C4-2B (cell line): ENCODE measurements at regions not wholly inside any gene's neighbourhood (a gene's known extent, or its start where the extent isn't known, plus 50 kb on each side); places are given as distances from the start of the nearest gene placed in this dataset.
A peak's percentile ranks its signal among the peaks of the same experiment; 100 is the strongest.

ENCODE experiments used
- H3K27ac ChIP-seq: fragments of 450-650 bp; 2 replicates; pipeline ENCODE4 v1.5.1; 2017
- ZFX ChIP-seq: fragments of 450-650 bp; IDR thresholded peaks from 2 replicates; pipeline ENCODE4 v1.6.1; 2017
- TF ChIP-seq, protein P1 (sequence below): fragments of 450-650 bp; conservative IDR thresholded peaks from 2 replicates; pipeline ENCODE4 v1.5.1; 2017; ENCODE audit warnings: mild to moderate bottlenecking

DNA sequence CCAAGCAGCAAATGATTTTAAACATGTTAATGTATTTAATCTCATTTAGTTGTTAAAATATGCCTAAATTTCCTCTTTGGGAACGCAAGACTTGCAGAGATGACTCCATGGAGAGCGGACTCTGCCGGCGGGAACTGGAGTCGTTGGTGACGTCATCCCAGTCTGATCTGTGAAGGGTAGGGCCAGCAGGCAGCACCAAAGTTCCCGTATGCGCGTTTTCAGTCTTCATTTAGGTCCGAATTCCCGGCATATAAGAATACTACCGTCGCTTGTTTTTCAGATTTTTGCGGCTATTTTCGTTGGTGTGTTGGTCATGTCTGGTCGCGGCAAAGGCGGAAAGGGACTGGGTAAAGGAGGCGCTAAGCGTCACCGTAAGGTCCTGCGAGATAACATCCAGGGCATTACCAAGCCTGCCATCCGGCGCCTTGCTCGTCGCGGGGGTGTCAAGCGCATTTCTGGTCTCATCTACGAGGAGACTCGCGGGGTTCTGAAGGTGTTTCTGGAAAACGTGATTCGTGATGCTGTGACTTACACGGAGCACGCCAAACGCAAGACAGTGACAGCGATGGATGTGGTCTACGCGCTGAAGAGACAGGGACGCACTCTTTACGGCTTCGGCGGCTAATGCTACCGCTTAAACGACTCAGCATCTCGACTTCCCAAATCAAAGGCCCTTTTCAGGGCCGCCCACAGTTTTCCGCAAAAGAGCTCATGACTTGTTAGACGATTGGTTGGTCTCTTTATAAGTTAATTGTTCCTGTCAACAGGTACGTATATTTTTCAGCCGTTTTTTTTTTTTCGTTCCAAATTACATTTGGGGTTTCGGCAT is 117.3 kb downstream of the HFE start:
- peak overlapping the region; percentile 97 for H3K27ac ChIP-seq
- TF ChIP-seq ZFX = no peak
- TF ChIP-seq, protein P1, sequence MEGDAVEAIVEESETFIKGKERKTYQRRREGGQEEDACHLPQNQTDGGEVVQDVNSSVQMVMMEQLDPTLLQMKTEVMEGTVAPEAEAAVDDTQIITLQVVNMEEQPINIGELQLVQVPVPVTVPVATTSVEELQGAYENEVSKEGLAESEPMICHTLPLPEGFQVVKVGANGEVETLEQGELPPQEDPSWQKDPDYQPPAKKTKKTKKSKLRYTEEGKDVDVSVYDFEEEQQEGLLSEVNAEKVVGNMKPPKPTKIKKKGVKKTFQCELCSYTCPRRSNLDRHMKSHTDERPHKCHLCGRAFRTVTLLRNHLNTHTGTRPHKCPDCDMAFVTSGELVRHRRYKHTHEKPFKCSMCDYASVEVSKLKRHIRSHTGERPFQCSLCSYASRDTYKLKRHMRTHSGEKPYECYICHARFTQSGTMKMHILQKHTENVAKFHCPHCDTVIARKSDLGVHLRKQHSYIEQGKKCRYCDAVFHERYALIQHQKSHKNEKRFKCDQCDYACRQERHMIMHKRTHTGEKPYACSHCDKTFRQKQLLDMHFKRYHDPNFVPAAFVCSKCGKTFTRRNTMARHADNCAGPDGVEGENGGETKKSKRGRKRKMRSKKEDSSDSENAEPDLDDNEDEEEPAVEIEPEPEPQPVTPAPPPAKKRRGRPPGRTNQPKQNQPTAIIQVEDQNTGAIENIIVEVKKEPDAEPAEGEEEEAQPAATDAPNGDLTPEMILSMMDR = peak; percentile 36

GRCh38 chr6:26205161-26205624 is 118.0 kb downstream of the HFE start:
- TF ChIP-seq, protein P1 = no peak
- no peak for TF ChIP-seq ZFX
- peak overlapping the region; percentile 97 for H3K27ac ChIP-seq

DNA sequence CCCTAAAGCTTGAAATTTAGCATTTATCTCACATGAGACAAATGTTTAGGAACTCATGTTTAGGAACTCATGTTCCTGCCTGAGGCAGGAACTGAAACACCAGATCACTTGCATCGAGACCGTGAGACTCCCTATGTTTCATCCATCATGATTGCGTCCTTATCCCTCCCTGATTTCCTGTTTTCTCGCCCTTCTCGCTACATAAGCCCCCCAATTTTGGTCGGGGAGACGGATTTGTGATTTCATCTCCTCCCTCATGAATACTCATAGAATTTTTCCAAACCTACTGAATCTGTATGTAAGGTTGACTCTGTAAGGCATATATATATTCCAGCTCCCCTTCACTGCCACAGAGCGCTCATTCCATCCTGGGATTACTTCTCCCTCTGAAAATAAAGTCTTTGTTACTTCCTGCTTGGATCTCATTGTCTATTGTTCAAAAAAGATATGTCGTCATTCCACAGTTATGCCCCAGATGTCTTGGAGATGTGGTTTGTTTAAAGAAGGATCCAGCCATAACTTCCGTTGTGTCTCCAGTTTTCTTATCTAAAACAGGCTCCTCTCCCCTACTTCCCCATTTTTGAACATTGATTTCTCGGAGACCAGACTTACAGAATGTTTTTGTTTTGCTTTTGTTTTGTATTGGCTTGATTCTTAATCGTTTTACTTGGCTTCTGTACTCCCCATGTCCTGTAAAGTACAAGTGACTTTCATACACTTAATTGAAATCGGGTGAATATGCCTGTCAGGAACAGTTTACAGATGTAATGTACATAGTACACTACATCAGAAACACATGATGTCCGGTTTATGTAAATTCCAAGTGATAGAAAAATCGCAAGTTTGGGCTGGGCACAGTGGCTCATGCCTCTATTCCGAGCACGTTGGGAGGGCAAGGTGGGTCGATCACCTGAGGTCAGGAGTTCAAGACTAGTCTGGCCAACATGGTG is 118.7 kb downstream of the HFE start:
- no peak for TF ChIP-seq ZFX
- TF ChIP-seq, protein P1 = no peak
- peak overlapping the region; percentile 97 for H3K27ac ChIP-seq

DNA sequence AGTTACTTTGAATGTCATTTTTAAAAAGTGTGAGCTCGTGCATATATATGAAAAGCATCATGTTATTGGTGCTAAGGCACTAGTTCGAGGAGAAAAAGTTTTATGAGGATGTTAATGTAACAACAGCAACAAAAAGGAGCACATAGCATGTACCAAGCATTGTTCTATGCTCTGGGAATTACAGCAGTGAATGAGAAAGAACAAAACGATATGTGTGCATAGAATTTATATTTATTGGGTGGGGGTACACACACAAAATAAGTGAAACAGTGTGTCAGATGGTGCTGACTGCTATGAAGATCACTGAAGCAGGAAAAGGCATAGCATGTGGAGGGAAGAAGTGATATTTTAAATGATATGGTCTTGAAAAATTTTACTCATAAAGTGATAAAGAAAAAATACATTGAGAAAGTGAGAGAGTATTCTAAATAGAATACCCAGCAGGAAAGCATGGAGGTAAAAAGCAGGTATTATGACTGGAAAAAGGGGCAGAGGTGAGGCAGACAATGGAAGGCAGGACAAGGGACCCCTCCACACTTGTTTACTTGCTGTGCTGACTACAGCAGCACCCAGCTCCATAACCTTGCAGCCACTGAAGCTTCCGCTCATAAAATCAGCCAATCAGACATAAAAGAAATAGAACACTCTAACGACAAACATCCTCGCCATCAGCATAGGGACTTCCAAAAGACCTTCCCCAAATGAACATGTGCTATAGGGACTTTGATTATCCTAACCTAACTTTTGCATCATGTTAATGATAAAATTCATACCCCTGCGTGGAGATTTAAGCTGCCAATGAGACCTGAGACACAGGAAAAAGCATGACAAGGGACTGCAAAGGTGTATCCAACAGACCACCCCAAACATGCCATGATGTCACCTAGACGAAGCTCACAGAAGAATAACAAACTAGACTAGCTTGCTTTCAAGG is 119.9 kb downstream of the HFE start:
- no peak for TF ChIP-seq ZFX
- TF ChIP-seq, protein P1 = no peak
- H3K27ac ChIP-seq = no peak overlapping the region

DNA sequence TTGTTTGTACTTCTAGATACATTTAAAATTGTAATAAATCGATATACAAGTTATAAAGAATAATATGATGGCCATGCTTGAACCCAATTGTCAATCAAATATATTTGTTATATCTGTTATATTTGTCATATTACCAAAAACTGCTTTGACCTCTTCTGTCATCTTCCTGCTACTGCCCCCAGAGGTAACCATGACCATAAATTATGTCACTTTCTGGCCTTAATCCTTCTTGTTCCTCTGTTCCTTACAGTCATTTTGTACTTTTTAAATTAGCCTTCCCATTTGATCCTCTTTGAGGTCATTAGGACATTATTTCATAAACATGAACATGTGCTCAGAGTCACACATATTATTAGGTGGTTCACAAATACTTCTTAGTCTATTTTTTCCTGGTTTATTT is 124.7 kb downstream of the HFE start:
- TF ChIP-seq ZFX = no peak
- TF ChIP-seq, protein P1 = no peak; the same call in 1 of the 2 replicates
- H3K27ac ChIP-seq = no peak overlapping the region

DNA sequence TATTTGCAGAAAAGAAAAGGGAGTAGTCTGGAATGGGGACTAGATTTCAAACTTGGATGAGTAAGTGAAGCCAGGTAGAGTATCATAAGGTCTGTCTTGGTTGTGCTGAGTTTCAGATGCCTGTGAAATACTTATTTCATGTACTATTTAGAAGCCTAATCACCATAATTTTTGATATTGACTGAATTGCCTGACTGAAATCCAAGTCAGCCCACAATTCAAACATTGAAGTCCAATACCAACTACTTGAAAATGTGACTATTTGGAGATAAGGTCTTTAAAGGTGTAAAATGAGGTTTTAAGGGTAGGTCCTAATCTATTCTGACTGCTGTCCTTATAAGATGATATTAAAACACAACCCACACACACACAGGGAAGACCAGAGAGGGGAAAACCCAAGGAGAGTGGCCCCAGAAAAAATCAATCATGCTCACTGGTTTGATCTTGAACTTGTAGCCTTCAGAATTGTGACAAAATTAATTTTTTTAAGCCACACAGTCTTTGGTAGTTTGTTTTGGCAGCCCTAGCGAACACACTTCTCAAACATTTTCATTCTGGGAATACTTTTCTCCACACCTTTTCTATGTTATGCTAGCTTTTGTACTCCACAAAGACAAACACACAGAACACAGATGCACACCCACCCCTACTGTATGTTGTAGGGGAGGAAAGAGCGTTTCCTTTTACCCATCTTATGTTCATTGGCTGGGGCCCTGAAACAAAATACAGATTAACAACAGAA is 126.3 kb downstream of the HFE start:
- no peak for TF ChIP-seq ZFX
- TF ChIP-seq, protein P1 = no peak
- H3K27ac ChIP-seq = no peak overlapping the region
